ENCODE measurements at regions not wholly inside any gene's neighbourhood (a gene's known extent, or its start where the extent isn't known, plus 50 kb on each side); places are given as distances from the start of the nearest gene placed in this dataset.

DNA sequence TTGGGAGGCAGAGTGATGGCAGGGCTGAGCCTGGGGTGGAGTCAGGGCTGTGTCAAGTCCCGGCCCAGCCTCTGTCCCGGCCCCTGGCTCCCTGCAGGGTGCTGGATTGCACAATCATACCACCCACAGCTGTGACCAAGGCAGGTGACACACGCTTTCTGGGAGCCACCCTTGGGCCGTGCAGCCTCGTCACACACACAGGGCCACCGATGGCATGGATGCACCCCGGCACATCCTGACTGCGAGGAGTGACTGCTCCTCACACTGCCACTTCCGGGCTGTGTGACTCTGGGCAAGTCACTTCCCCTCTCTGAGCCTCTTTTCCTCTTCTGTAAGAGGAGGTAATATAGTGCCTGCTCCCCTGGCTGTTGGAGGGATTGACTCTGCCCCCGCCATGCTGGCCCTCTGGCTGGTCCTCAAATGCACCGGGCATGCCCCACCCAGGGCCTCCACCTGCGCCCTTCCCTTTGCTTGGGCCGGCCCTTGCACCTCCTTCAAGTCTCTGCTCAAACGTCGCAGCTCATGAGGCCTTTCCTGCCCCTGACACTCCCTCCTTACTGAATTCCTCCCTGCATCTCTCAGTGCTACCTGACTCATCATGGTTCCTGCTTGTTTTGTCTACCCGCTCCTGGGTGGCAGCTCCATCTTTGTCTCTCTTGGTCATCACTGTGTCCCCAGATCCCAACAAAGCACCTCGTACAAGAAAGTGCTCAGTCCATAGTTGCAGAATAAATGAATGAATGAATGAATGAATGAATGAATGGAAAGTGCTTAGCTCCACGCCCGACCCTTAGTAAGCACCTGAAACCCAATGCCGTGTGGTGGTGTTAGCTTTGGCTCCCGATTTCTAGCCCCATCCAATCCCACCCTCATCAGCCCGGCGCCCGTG is 93.5 kb downstream of the CEBPB start:
- TF ChIP-seq, protein P1, sequence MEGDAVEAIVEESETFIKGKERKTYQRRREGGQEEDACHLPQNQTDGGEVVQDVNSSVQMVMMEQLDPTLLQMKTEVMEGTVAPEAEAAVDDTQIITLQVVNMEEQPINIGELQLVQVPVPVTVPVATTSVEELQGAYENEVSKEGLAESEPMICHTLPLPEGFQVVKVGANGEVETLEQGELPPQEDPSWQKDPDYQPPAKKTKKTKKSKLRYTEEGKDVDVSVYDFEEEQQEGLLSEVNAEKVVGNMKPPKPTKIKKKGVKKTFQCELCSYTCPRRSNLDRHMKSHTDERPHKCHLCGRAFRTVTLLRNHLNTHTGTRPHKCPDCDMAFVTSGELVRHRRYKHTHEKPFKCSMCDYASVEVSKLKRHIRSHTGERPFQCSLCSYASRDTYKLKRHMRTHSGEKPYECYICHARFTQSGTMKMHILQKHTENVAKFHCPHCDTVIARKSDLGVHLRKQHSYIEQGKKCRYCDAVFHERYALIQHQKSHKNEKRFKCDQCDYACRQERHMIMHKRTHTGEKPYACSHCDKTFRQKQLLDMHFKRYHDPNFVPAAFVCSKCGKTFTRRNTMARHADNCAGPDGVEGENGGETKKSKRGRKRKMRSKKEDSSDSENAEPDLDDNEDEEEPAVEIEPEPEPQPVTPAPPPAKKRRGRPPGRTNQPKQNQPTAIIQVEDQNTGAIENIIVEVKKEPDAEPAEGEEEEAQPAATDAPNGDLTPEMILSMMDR (conservative IDR thresholded peaks at IDR 0.05; ENCODE audit: low read depth, low read length) = no peak
- no peak for TF ChIP-seq EZH2 (IDR thresholded peaks at IDR 0.05; ENCODE audit: low read length, unreplicated experiment)
